Gastroesophageal sphincter (tissue), 3 donors: ENCODE measurements at regions not wholly inside any gene's neighbourhood (a gene's known extent, or its start where the extent isn't known, plus 50 kb on each side); places are given as distances from the start of the nearest gene placed in this dataset.

Experiments used
- EP300 ChIP-seq: sonication (generic); formaldehyde crosslinking; IDR thresholded peaks from one replicate; pipeline ENCODE4 v1.6.1; 2017; ENCODE audit warnings: antibody characterized with exemption, mild to moderate bottlenecking
- POLR2A ChIP-seq, 2 donors: fragments of 450-650 bp; IDR thresholded peaks; one replicate each; pipeline ENCODE4 v1.6.1; 2017; ENCODE audit warnings: antibody characterized with exemption in 2 of 2, mild to moderate bottlenecking in 2 of 2, moderate library complexity in 1 of 2
- POLR2AphosphoS5 ChIP-seq: sonication (generic); formaldehyde crosslinking; IDR thresholded peaks from one replicate; pipeline ENCODE4 v1.6.1; 2017; ENCODE audit warnings: antibody characterized with exemption
- TF ChIP-seq, protein P1 (sequence below), 4 experiments: fragments of 200-600 bp in 2 of 4; fragments of 450-650 bp in 2 of 4; sonication (generic) in 1 of 4; IDR thresholded peaks; one replicate each; pipeline ENCODE4 v1.5.1; 2017 to 2019; ENCODE audit warnings: antibody characterized with exemption in 4 of 4, mild to moderate bottlenecking in 2 of 4, moderate library complexity in 2 of 4

DNA sequence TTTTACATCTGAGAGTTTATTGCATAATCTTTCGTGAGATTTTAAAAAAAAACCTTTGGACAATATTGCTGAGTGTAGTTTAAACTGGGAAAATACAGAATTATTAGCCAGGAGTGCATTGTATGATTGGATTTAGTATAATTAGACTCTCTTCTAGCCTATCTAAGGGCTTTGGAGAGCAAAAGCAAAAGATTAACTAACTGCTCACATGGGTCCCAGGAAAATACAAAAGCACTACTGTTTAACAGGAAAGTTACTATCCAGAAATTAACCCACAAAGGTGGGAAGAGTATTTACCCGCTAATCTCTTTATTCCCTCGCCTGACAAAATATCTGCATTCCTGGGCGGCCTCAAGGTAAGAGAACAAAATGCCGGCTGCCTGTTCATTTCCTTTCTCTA lies 309.5 kb downstream of the ATXN7L3B start:
- TF ChIP-seq POLR2AphosphoS5 (no peak), EP300 (no peak), POLR2A (IDR thresholded peaks at IDR 0.05) (no peak)
- TF ChIP-seq, protein P1, sequence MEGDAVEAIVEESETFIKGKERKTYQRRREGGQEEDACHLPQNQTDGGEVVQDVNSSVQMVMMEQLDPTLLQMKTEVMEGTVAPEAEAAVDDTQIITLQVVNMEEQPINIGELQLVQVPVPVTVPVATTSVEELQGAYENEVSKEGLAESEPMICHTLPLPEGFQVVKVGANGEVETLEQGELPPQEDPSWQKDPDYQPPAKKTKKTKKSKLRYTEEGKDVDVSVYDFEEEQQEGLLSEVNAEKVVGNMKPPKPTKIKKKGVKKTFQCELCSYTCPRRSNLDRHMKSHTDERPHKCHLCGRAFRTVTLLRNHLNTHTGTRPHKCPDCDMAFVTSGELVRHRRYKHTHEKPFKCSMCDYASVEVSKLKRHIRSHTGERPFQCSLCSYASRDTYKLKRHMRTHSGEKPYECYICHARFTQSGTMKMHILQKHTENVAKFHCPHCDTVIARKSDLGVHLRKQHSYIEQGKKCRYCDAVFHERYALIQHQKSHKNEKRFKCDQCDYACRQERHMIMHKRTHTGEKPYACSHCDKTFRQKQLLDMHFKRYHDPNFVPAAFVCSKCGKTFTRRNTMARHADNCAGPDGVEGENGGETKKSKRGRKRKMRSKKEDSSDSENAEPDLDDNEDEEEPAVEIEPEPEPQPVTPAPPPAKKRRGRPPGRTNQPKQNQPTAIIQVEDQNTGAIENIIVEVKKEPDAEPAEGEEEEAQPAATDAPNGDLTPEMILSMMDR (IDR thresholded peaks at IDR 0.05): no peak
